Thyroid gland (tissue), 4 donors: ENCODE measurements at regions not wholly inside any gene's neighbourhood (a gene's known extent, or its start where the extent isn't known, plus 50 kb on each side); places are given as distances from the start of the nearest gene placed in this dataset.

Source experiments
- DNase-seq, 2 donors: peaks; one replicate each; pipeline ENCODE4 v3.0.0-alpha.2; 2019
- H3K27ac ChIP-seq, 3 donors: fragments of 200-600 bp; sonication (generic); 1 replicate in 2 of 3; 2 replicates in 1 of 3; pipeline ENCODE4 v1.5.1; 2016 to 2019; ENCODE audit warnings: mild to moderate bottlenecking in 1 of 3, moderate library complexity in 1 of 3
- H3K27me3 ChIP-seq: fragments of 200-600 bp; sonication (generic); one replicate; pipeline ENCODE4 v1.5.1; 2019
- H3K36me3 ChIP-seq, 2 donors: fragments of 200-600 bp; sonication (generic); one replicate each; pipeline ENCODE4 v1.5.1; 2016 to 2019
- H3K4me1 ChIP-seq, 2 donors: fragments of 200-600 bp; sonication (generic); one replicate each; pipeline ENCODE4 v1.5.1; 2017 to 2019
- H3K4me3 ChIP-seq, 3 donors: fragments of 200-600 bp; sonication (generic); replicated peaks in 1 of 3; 1 replicate in 2 of 3; 2 replicates in 1 of 3; pipeline ENCODE4 v1.5.1; 2016; ENCODE audit warnings: mild to moderate bottlenecking in 1 of 3
- H3K9me3 ChIP-seq: fragments of 200-600 bp; sonication (generic); one replicate; pipeline ENCODE4 v1.5.1; 2017
- CTCF ChIP-seq, 6 experiments: fragments of 200-600 bp in 3 of 6; fragments of 450-650 bp in 3 of 6; sonication (generic) in 3 of 6; IDR thresholded peaks; one replicate each; pipeline ENCODE4 v1.5.1; 2016 to 2019; ENCODE audit warnings: antibody characterized with exemption in 6 of 6, mild to moderate bottlenecking in 2 of 6, inconsistent platforms in 1 of 6, moderate library complexity in 1 of 6
- POLR2A ChIP-seq, 2 donors: fragments of 450-650 bp; IDR thresholded peaks; one replicate each; pipeline ENCODE4 v1.6.1; 2017; ENCODE audit warnings: antibody characterized with exemption in 2 of 2, mild to moderate bottlenecking in 2 of 2, moderate library complexity in 1 of 2
- WGBS, 2 donors: methylation state at CpG; one replicate each; pipeline ENCODE4 v1.1.5; 2017; 5-methylcytosine and 5-hydroxymethylcytosine counted together
- intact Hi-C: fragments of 100-400 bp; cut with DNase I; formaldehyde crosslinking; loops from one replicate; pipeline ENCODE4 v1.15.1; 2023

- intact Hi-C loops = no loop called here
- Histone ChIP-seq H3K36me3 (no peaks in the 10 kb centered on the region), H3K4me1 (no peaks in the 10 kb centered on the region), H3K9me3 (no peaks in the 10 kb centered on the region), H3K4me3 (no peak overlapping the region), H3K27me3 (no peaks in the 10 kb centered on the region), H3K27ac (no peak overlapping the region)
- no peak for DNase-seq
- 64 to 78% methylated on average over 2 of the region's 2 CpGs for WGBS, 2 donors
- TF ChIP-seq CTCF (IDR thresholded peaks at IDR 0.05) (no peak), POLR2A (IDR thresholded peaks at IDR 0.05) (no peak)
These were observed 380.7 kb upstream of the NOCT start for GRCh38 chr4:138634915-138635314.

GRCh38 chr4:138633580-138633904 is 382.0 kb upstream of the NOCT start:
- no peaks in the 10 kb centered on the region for H3K9me3 ChIP-seq
- no peaks in the 10 kb centered on the region for H3K27me3 ChIP-seq
- intact Hi-C loops = no loop called here
- no peak for TF ChIP-seq POLR2A (IDR thresholded peaks at IDR 0.05)
- H3K4me1 ChIP-seq = peaks cover 7 to 10% of the 10 kb centered on the region in 2 donors
- no peak overlapping the region for H3K27ac ChIP-seq
- DNase-seq = no peak
- no peaks in the 10 kb centered on the region for H3K36me3 ChIP-seq
- WGBS, 2 donors = 82 to 84% methylated on average over 2 of the region's 2 CpGs
- H3K4me3 ChIP-seq = no peak overlapping the region

- Histone ChIP-seq H3K27ac (no peak overlapping the region), H3K36me3 (no peaks in the 10 kb centered on the region), H3K4me3 (no peak overlapping the region), H3K27me3 (no peaks in the 10 kb centered on the region), H3K4me1 (peaks cover 8 to 13% of the 10 kb centered on the region in 2 donors), H3K9me3 (no peaks in the 10 kb centered on the region)
- intact Hi-C loops = no loop called here
- TF ChIP-seq POLR2A (IDR thresholded peaks at IDR 0.05) = no peak
- TF ChIP-seq CTCF (IDR thresholded peaks at IDR 0.05) = no peak
- no peak for DNase-seq
- 87 to 92% methylated on average over 5 of the region's 5 CpGs for WGBS, 2 donors
These were observed 382.6 kb upstream of the NOCT start for GRCh38 chr4:138632856-138633579.

GRCh38 chr4:138630666-138631065 is 384.9 kb upstream of the NOCT start:
- H3K36me3 ChIP-seq = no peaks in the 10 kb centered on the region
- DNase-seq = no peak
- TF ChIP-seq CTCF (IDR thresholded peaks at IDR 0.05) (no peak), POLR2A (IDR thresholded peaks at IDR 0.05) (no peak)
- H3K4me1 ChIP-seq = peaks cover 14 to 16% of the 10 kb centered on the region in 2 donors
- H3K27me3 ChIP-seq = no peaks in the 10 kb centered on the region
- no peak overlapping the region for H3K4me3 ChIP-seq
- intact Hi-C loops = no loop called here
- H3K27ac ChIP-seq = no peak overlapping the region
- 87 to 92% methylated on average over 3 of the region's 3 CpGs for WGBS, 2 donors
- no peaks in the 10 kb centered on the region for H3K9me3 ChIP-seq

- DNase-seq = no peak
- 45 to 46% methylated on average over 2 of the region's 2 CpGs for WGBS, 2 donors
- Histone ChIP-seq H3K27ac (peak overlapping the region; percentile 11 to 63 (median 38)), H3K27me3 (no peaks in the 10 kb centered on the region), H3K9me3 (no peaks in the 10 kb centered on the region), H3K4me3 (no peak overlapping the region), H3K36me3 (no peaks in the 10 kb centered on the region), H3K4me1 (peaks cover 14 to 16% of the 10 kb centered on the region in 2 donors)
- intact Hi-C loops = no loop called here
- no peak for TF ChIP-seq CTCF (IDR thresholded peaks at IDR 0.05)
- no peak for TF ChIP-seq POLR2A (IDR thresholded peaks at IDR 0.05)
These were observed 385.9 kb upstream of the NOCT start for GRCh38 chr4:138629669-138630068.
